NCI-H2196 (cell line): ENCODE measurements at regions not wholly inside any gene's neighbourhood (a gene's known extent, or its start where the extent isn't known, plus 50 kb on each side); places are given as distances from the start of the nearest gene placed in this dataset.
"Not testable (repeated sequence)": the region's sequence is repeated elsewhere in the genome, so short reads cannot be mapped to it uniquely, and the experiment has no call there.

Experiments used
- DNase-seq: peaks from one replicate; lab custom pipeline; 2025; ENCODE audit not compliant: unreplicated experiment; lab: John Stamatoyannopoulos, UW

DNA sequence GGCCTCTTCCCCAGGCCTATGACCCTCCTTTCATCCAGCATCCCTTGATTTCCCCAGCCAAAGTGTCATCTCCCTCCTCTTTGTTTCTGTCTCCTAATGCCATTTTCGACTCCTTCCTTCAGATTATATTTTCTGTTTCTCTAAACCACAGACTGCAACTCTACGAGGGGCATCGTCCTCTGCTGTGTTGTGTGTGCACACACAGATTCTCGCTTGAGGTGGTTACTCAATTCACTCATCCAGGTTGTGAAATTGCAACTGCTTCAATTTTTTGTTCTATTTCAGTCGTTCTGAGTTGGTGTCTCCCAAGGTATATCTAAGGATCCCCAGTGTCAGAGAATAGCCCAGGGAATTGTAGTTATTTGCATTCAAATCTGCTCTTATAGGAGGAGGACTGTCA, 113.5 kb upstream of the NDUFV2 start:
- DNase-seq: no peak

DNA sequence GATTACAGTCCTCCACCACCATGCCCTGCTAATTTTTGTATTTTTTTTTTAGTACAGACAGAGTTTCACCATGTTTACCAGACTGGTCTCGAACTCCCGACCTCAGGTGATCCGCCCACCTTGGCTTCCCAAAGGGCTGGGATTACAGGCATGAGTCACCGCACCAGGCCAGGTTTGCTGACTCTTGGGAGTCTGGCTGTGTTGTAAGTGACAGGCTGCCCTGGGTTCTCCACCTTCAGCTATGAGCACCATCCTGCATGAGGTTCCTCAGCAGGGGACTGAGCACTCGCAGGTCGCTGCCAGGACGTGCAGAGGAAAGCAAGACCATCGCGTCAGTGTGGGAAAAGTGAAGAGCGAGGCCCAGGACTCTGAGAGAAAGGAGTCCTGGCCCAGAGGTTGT, 112.6 kb upstream of the NDUFV2 start:
- DNase-seq: no peak

DNA sequence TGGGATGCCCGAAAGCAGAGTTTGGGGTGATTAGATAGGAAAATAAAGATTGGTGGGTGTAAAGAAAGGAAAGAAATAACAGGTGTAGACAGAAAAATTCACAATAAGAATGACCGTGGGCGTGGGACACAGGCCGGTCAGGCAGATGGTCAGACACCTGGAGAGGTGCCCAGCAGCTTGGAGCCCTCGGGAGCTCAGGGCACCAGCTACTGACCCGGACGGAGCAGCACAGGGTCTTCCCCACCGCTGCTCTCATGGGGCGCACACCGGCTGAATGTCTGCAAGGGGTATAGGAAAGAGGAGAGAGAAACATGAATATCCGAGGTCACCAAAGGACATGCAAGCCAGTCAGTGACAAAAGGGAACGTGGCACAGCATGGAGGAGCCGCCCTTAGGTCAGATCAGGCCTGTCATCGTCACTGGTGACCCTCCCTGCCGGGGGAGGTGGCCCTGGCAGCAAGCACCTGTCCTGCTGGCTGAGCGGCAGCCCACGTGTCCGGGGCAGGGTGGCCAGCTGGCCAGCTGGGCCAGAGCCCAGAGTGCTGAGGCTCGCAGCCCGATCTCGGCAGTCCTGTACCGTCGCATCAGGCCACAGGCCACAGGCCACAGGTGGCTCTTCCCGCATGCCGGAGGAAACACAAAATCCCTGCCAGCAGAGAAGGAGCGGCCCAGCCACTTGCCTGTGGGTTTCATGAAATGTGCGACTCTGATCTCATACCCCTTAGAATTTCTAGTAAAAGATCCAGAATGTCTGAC, 112.0 kb upstream of the NDUFV2 start:
- no peak for DNase-seq

GRCh38 chr18:8991155-8991554, 111.3 kb upstream of the NDUFV2 start:
- DNase-seq: no peak

GRCh38 chr18:8992500-8992899, 110.0 kb upstream of the NDUFV2 start:
- not testable (repeated sequence) for DNase-seq

GRCh38 chr18:8994603-8995002, 107.9 kb upstream of the NDUFV2 start:
- DNase-seq: no peak

GRCh38 chr18:8995096-8995495, 107.4 kb upstream of the NDUFV2 start:
- no peak for DNase-seq

DNA sequence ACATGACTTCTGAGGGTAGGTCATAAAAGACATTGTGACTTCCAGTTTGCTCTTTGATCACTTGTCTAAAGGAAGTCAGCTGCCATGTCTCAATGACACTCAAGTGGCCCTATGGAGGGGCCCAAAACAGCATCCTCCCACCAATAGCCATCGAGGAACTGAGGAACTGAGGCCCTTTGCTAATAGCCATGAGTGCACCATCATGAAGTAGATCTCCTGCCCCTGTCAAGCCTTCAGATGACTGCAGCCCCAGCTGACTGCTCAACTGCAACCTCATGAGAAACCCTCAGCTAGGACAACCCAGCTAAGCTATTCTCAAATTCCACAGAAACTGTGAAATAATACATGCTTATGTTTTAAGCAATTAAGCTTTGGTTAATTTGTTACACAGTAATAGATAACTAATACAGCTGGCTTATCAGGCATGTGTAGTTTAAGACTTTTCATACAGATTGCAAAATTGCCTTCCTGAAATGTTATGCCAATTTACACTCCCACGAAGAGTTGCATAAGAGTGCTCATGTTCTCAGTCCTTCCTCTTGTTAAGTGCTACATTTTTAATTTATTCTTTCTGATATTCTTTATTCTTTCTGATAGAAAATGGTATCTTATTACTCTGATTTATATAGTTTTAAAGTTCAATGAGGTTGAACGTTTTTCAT, 105.6 kb upstream of the NDUFV2 start:
- DNase-seq: no peak

- no peak for DNase-seq
Measured at GRCh38 chr18:8997634-8998033, 104.9 kb upstream of the NDUFV2 start.

GRCh38 chr18:8998481-8999217, 103.8 kb upstream of the NDUFV2 start:
- no peak for DNase-seq

GRCh38 chr18:8999872-9000271, 102.6 kb upstream of the NDUFV2 start:
- DNase-seq: no peak

DNA sequence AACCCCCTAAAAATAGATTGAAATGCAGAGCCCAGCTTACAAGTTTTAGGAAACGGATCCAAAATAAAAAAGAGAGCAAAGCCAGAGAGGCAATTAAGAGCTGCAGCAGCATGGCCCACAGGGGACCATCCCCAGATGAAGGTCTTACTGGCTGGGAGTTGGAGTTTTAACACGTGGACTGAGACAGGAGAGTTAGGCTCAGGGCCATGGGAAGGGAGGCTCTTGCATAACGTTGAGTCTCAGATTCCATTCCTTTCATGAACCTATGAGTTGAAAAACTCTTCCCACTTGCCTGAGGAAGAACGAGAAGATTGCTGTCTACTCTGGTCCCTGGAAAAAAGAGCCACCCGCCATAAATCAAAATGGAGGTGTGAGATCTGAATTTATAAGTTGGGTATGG, 101.8 kb upstream of the NDUFV2 start:
- no peak for DNase-seq

- no peak for DNase-seq
Measured at GRCh38 chr18:9001209-9001608, 101.3 kb upstream of the NDUFV2 start.

DNA sequence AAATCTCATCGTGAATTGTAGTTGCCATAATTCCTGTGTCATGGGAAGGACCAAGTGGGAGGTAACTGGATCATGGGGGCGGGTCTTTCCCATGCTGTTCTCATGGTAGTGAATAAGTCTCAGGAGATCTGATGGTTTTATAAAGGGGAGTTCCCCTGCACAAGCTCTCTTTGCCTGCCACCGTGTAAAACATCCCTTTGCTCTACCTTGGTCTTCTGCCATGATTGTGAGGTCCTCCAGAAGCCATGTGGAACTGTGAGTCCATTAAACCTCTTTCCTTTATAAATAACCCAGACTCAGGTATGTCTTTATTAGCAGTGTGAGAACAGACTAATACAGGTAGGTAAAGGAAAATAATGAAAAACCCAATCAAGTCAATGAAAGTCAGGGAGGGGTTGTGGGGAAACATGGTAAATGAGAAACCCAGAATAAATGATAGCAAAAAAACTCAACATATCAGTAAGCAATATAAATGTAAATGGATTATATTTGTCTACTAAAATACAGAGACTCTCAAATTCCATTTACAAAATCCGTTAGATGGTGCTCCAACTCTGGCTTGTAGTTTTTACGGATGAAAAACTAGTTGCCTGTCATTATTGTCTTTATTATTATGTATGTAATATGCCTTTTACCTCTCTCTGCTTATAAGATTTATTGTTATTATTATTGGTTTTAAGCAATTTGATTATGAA, 98.9 kb upstream of the NDUFV2 start:
- DNase-seq: no peak

GRCh38 chr18:9004308-9004707, 98.2 kb upstream of the NDUFV2 start:
- not testable (repeated sequence) for DNase-seq

DNA sequence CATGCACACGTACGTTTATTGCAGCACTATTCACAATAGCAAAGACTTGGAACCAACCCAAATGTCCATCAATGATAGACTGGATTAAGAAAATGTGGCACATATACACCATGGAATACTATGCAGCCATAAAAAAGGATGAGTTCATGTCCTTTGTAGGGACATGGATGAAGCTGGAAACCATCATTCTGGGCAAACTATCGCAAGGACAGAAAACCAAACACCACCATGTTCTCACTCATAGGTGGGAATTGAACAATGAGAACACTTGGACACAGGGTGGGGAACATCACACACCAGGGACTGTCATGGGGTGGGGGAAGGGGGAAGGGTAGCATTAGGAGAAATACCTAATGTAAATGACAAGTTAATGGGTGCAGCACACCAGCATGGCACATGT, 94.8 kb upstream of the NDUFV2 start:
- DNase-seq: not testable (repeated sequence)

GRCh38 chr18:9008200-9008708, 94.2 kb upstream of the NDUFV2 start:
- DNase-seq: no peak

GRCh38 chr18:9008709-9009635, 93.5 kb upstream of the NDUFV2 start:
- no peak for DNase-seq

GRCh38 chr18:9009703-9010488, 92.6 kb upstream of the NDUFV2 start:
- no peak for DNase-seq
